Motor neuron (in vitro differentiated cells): ENCODE measurements at regions not wholly inside any gene's neighbourhood (a gene's known extent, or its start where the extent isn't known, plus 50 kb on each side); places are given as distances from the start of the nearest gene placed in this dataset.
"Not testable (repeated sequence)": the region's sequence is repeated elsewhere in the genome, so short reads cannot be mapped to it uniquely, and the experiment has no call there.

Experiments used
- ATAC-seq, 8 experiments: fragments of 200-7000 bp; cut with Tn5 transposase; replicated peaks in 6 of 8; 2 replicates each; pipeline ENCODE4 v1.8.0; 2021; ENCODE audit warnings: mild to moderate bottlenecking in 8 of 8, moderate library complexity in 8 of 8
- H3K27ac ChIP-seq, 2 donors: fragments of 250-450 bp; sonication (Bioruptor Pico); 2 replicates each; pipeline ENCODE4 v1.9.0; 2021; ENCODE audit warnings: antibody characterized with exemption in 2 of 2, mild to moderate bottlenecking in 2 of 2, moderate library complexity in 1 of 2
- H3K4me1 ChIP-seq, 2 donors: fragments of 250-450 bp; sonication (Bioruptor Pico); replicated peaks in 1 of 2; 2 replicates each; pipeline ENCODE4 v1.6.1; 2021; ENCODE audit warnings: antibody characterized with exemption in 2 of 2, mild to moderate bottlenecking in 2 of 2, moderate library complexity in 1 of 2
- H3K4me3 ChIP-seq, 5 donors: fragments of 250-450 bp; sonication (Bioruptor Pico); 2 replicates each; pipeline ENCODE4 v1.9.0; 2021; ENCODE audit warnings: antibody characterized with exemption in 5 of 5, mild to moderate bottlenecking in 5 of 5, moderate library complexity in 4 of 5
- WGBS, 10 experiments: fragments of 450-650 bp; shearing (Covaris generic); methylation state at CpG; one replicate each; pipeline ENCODE4 v1.0.0; 2022; 5-methylcytosine and 5-hydroxymethylcytosine counted together
- in situ Hi-C, 9 experiments: fragments of 400-800 bp; cut with MboI; loops; one replicate each; pipeline ENCODE4 v1.15.0; 2021; ENCODE audit warnings: low sequenced_read_pairs in 9 of 9, low pct_unique_long_range_greater_than_20kb in 2 of 9; ENCODE audit not compliant: unreplicated experiment in 9 of 9

GRCh38 chr1:59195151-59195550 lies 101.7 kb upstream of the FGGY start:
- H3K27ac ChIP-seq = no peak overlapping the region
- WGBS, 10 experiments = 58 to 100% (median 73%) methylated on average over 1 of the region's 1 CpG; no CpG with 5 or more reads in 1 of the 10 experiments
- no peak for ATAC-seq
- peaks cover 0 to 6% of the 10 kb centered on the region in 2 donors for H3K4me1 ChIP-seq
- H3K4me3 ChIP-seq = no peak overlapping the region
- in situ Hi-C loops = no loop called here

GRCh38 chr1:59198564-59198963 lies 98.3 kb upstream of the FGGY start:
- peaks cover 0 to 6% of the 10 kb centered on the region in 2 donors for H3K4me1 ChIP-seq
- H3K4me3 ChIP-seq = no peak overlapping the region
- WGBS, 10 experiments = 0 to 82% (median 58%) methylated on average over 1 to 4 of the region's 4 CpGs; no CpG with 5 or more reads in 3 of the 10 experiments
- H3K27ac ChIP-seq = no peak overlapping the region
- ATAC-seq = peak in 3 of 8 experiments; percentile 62 to 95 (median 63)
- in situ Hi-C loops = no loop called here

GRCh38 chr1:59199147-59199546 lies 97.7 kb upstream of the FGGY start:
- in situ Hi-C loops = no loop called here
- H3K27ac ChIP-seq = no peak overlapping the region
- peaks cover 0 to 6% of the 10 kb centered on the region in 2 donors for H3K4me1 ChIP-seq
- H3K4me3 ChIP-seq = no peak overlapping the region
- ATAC-seq = no peak
- 43 to 100% (median 76%) methylated on average over 1 to 2 of the region's 2 CpGs for WGBS, 10 experiments

- Histone ChIP-seq H3K4me3 (no peak overlapping the region), H3K27ac (no peak overlapping the region), H3K4me1 (peaks cover 0 to 6% of the 10 kb centered on the region in 2 donors)
- in situ Hi-C loops = no loop called here
- 71 to 100% (median 87%) methylated on average over 1 to 4 of the region's 4 CpGs for WGBS, 10 experiments
- ATAC-seq = no peak
Observed at GRCh38 chr1:59199719-59200376, 97.0 kb upstream of the FGGY start.

- ATAC-seq = no peak
Observed at GRCh38 chr1:59201341-59201740, 95.6 kb upstream of the FGGY start.

GRCh38 chr1:59202455-59202854 lies 94.4 kb upstream of the FGGY start:
- 83 to 100% (median 100%) methylated on average over 1 of the region's 1 CpG; no CpG with 5 or more reads in 7 of the 10 experiments for WGBS, 10 experiments
- ATAC-seq = no peak
- Histone ChIP-seq H3K4me1 (peaks cover 0 to 6% of the 10 kb centered on the region in 2 donors), H3K27ac (no peak overlapping the region), H3K4me3 (no peak overlapping the region)
- in situ Hi-C loops = no loop called here

More at GRCh38 chr1:59201341-59201740, 95.6 kb upstream of the FGGY start:
- Histone ChIP-seq H3K27ac (no peak overlapping the region), H3K4me1 (peaks cover 0 to 6% of the 10 kb centered on the region in 2 donors), H3K4me3 (no peak overlapping the region)
- in situ Hi-C loops = no loop called here

GRCh38 chr1:59204001-59204400 lies 92.9 kb upstream of the FGGY start:
- in situ Hi-C loops = no loop called here
- Histone ChIP-seq H3K27ac (no peak overlapping the region), H3K4me3 (no peak overlapping the region), H3K4me1 (peaks cover 0 to 2% of the 10 kb centered on the region in 2 donors)
- 38 to 100% (median 83%) methylated on average over 1 of the region's 1 CpG; no CpG with 5 or more reads in 5 of the 10 experiments for WGBS, 10 experiments
- ATAC-seq = no peak

- H3K4me3 ChIP-seq, H3K27ac ChIP-seq, H3K4me1 ChIP-seq, in situ Hi-C loops, ATAC-seq: not testable (repeated sequence)
- 40 to 100% (median 75%) methylated on average over 1 to 4 of the region's 4 CpGs; no CpG with 5 or more reads in 1 of the 10 experiments for WGBS, 10 experiments
Observed at GRCh38 chr1:59206616-59207015, 90.3 kb upstream of the FGGY start.

- H3K4me3 ChIP-seq, in situ Hi-C loops, ATAC-seq, H3K27ac ChIP-seq: not testable (repeated sequence)
- WGBS, 10 experiments = 58 to 100% (median 81%) methylated on average over 1 to 3 of the region's 3 CpGs; no CpG with 5 or more reads in 1 of the 10 experiments
- H3K4me1 ChIP-seq = peaks cover 8 to 13% of the 10 kb centered on the region in 2 donors
Observed at GRCh38 chr1:59210430-59210829, 86.5 kb upstream of the FGGY start.

GRCh38 chr1:59212706-59213105 lies 84.2 kb upstream of the FGGY start:
- H3K4me1 ChIP-seq = peaks cover 8 to 13% of the 10 kb centered on the region in 2 donors
- no peak overlapping the region for H3K4me3 ChIP-seq
- H3K27ac ChIP-seq = peak overlapping the region in 1 of 2 donors; percentile 18
- peak in 5 of 8 experiments; percentile 53 to 91 (median 65) for ATAC-seq
- 20 to 86% (median 51%) methylated on average over 1 to 3 of the region's 3 CpGs; no CpG with 5 or more reads in 1 of the 10 experiments for WGBS, 10 experiments
- in situ Hi-C loops = no loop called here

GRCh38 chr1:59214248-59215208 lies 82.4 kb upstream of the FGGY start:
- Histone ChIP-seq H3K4me3 (no peak overlapping the region), H3K4me1 (peaks cover 8 to 17% of the 10 kb centered on the region in 2 donors), H3K27ac (no peak overlapping the region)
- WGBS, 10 experiments = 43 to 100% (median 66%) methylated on average over 1 to 8 of the region's 10 CpGs
- in situ Hi-C loops = no loop called here
- peak in 6 of 8 experiments; percentile 43 to 89 (median 62) for ATAC-seq

- H3K4me1 ChIP-seq = peaks cover 8 to 17% of the 10 kb centered on the region in 2 donors
- H3K27ac ChIP-seq = no peak overlapping the region
- in situ Hi-C loops = no loop called here
- ATAC-seq = no peak
- H3K4me3 ChIP-seq = no peak overlapping the region
- 33 to 100% (median 95%) methylated on average over 1 to 6 of the region's 6 CpGs; no CpG with 5 or more reads in 1 of the 10 experiments for WGBS, 10 experiments
Observed at GRCh38 chr1:59215766-59216291, 81.1 kb upstream of the FGGY start.

GRCh38 chr1:59217439-59217838 lies 79.5 kb upstream of the FGGY start:
- in situ Hi-C loops, ATAC-seq: not testable (repeated sequence)
- 20 to 88% (median 80%) methylated on average over 1 to 2 of the region's 2 CpGs; no CpG with 5 or more reads in 5 of the 10 experiments for WGBS, 10 experiments

More at GRCh38 chr1:59217439-59217838, 79.5 kb upstream of the FGGY start:
- peaks cover 6 to 17% of the 10 kb centered on the region in 2 donors for H3K4me1 ChIP-seq
- not testable (repeated sequence) for H3K4me3 ChIP-seq, H3K27ac ChIP-seq
